AG09309 (cell line): ENCODE measurements at regions not wholly inside any gene's neighbourhood (a gene's known extent, or its start where the extent isn't known, plus 50 kb on each side); places are given as distances from the start of the nearest gene placed in this dataset.
"Not testable (repeated sequence)": the region's sequence is repeated elsewhere in the genome, so short reads cannot be mapped to it uniquely, and the experiment has no call there.

Experiments
- DNase-seq: peaks from one replicate; pipeline ENCODE4 v3.0.0-alpha.2; 2010; ENCODE audit warnings: low read depth
- H3K4me3 ChIP-seq: 2 replicates; pipeline ENCODE4 v1.5.1; 2011; ENCODE audit warnings: mild to moderate bottlenecking, low read depth, low read length, moderate library complexity; ENCODE audit not compliant: control insufficient read depth
- CTCF ChIP-seq: IDR thresholded peaks from 2 replicates; pipeline ENCODE4 v1.5.1; 2011; ENCODE audit warnings: mild to moderate bottlenecking, low read depth, low read length, inconsistent platforms; ENCODE audit not compliant: insufficient read depth, control insufficient read depth; ENCODE audit errors: missing control alignments

- not testable (repeated sequence) for DNase-seq, H3K4me3 ChIP-seq
Observed at GRCh38 chr10:46645110-46645509, 66.2 kb downstream of the SYT15 start.

GRCh38 chr10:46646132-46646531 is 67.2 kb downstream of the SYT15 start:
- not testable (repeated sequence) for DNase-seq, H3K4me3 ChIP-seq

GRCh38 chr10:46650967-46651366 is 72.0 kb downstream of the SYT15 start:
- not testable (repeated sequence) for DNase-seq, H3K4me3 ChIP-seq

GRCh38 chr10:46657437-46657836 is 78.5 kb downstream of the SYT15 start:
- not testable (repeated sequence) for DNase-seq, H3K4me3 ChIP-seq

GRCh38 chr10:46660027-46660834 is 81.3 kb downstream of the SYT15 start:
- not testable (repeated sequence) for DNase-seq, H3K4me3 ChIP-seq

- DNase-seq, H3K4me3 ChIP-seq: not testable (repeated sequence)
Observed at GRCh38 chr10:46660835-46661164, 81.9 kb downstream of the SYT15 start.

- DNase-seq, H3K4me3 ChIP-seq: not testable (repeated sequence)
Observed at GRCh38 chr10:46665536-46665935, 86.6 kb downstream of the SYT15 start.

GRCh38 chr10:46668357-46668997 is 89.5 kb downstream of the SYT15 start:
- H3K4me3 ChIP-seq, DNase-seq: not testable (repeated sequence)

GRCh38 chr10:46677836-46678435 is 99.0 kb downstream of the SYT15 start:
- not testable (repeated sequence) for H3K4me3 ChIP-seq, DNase-seq

- not testable (repeated sequence) for H3K4me3 ChIP-seq, DNase-seq
Observed at GRCh38 chr10:46691397-46691796, 112.5 kb downstream of the SYT15 start.

GRCh38 chr10:46693218-46693617 is 114.3 kb downstream of the SYT15 start:
- DNase-seq, H3K4me3 ChIP-seq: not testable (repeated sequence)

- DNase-seq: not testable (repeated sequence)
Observed at GRCh38 chr10:46717264-46717663, 138.3 kb downstream of the SYT15 start.

GRCh38 chr10:46718014-46718413 is 139.1 kb downstream of the SYT15 start:
- not testable (repeated sequence) for DNase-seq, H3K4me3 ChIP-seq

More at GRCh38 chr10:46717264-46717663, 138.3 kb downstream of the SYT15 start:
- H3K4me3 ChIP-seq: not testable (repeated sequence)

- TF ChIP-seq CTCF: peak; percentile 20
- not testable (repeated sequence) for DNase-seq, H3K4me3 ChIP-seq
Observed at GRCh38 chr10:46720386-46720785, 141.5 kb downstream of the SYT15 start.

GRCh38 chr10:46720811-46721518 is 142.0 kb downstream of the SYT15 start:
- H3K4me3 ChIP-seq, DNase-seq: not testable (repeated sequence)

- not testable (repeated sequence) for H3K4me3 ChIP-seq, DNase-seq
Observed at GRCh38 chr10:46724258-46724657, 145.3 kb downstream of the SYT15 start.

GRCh38 chr10:46728359-46728758 is 149.4 kb downstream of the SYT15 start:
- DNase-seq, H3K4me3 ChIP-seq: not testable (repeated sequence)
